Umbilical cord (tissue), 1 donor: ENCODE measurements at regions not wholly inside any gene's neighbourhood (a gene's known extent, or its start where the extent isn't known, plus 50 kb on each side); places are given as distances from the start of the nearest gene placed in this dataset.

Experiments used
- DNase-seq: peaks from one replicate; pipeline ENCODE4 v3.0.0-alpha.2; 2015; ENCODE audit warnings: low spot score

DNA sequence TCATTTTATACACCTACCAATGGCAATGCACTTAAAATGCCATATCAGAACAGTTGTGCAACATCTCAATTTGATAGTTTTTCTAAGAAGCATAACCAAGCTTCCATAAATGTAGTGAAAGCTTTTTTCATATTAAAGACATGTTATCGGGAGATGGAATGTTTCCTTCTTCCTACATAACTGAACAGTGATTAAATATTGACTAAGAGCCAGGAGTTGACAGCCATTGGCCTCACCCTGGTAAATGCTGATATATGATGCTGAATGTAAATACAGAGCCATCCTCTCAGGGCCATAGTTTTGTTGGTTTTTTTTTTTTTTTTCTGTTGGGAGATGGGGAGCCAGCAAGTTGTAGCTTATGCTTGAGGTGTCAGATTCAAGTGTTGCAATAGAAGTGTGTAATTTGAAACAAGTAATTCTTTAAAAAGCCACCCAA, 203.3 kb upstream of the IL12A start:
- DNase-seq = peak; percentile 73

DNA sequence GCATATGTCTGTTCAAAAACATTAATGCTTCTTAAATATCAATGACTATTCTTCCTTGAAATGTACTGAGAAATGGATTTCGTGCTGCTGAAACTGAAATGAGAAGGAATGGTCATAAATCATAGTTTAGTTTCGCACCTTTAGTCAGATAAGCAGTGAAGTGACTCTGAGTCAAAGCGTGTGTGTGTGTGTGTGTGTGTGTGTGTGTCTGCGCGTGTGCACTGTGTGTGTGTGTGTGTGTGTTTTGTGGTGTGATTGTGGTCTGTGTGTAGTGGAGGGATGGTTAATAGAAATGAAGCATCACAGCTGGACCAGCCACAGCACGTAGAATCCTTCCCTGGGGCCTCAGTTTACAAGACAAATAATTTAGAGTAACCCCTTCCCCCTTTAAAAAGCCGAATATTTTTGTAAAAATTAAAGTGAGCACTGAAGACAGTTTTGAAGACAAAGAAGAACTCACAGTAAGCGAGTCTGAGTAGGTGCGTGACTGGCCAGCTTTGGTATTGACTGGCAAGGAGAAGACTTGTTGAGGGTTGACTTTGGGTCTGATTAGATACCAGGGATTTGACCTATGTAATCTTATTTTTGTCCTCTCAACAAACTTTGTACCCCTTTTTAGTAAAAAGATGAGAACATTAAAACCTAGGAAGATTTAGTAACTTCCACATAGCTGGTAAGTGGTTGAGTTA, 202.0 kb upstream of the IL12A start:
- no peak for DNase-seq

DNA sequence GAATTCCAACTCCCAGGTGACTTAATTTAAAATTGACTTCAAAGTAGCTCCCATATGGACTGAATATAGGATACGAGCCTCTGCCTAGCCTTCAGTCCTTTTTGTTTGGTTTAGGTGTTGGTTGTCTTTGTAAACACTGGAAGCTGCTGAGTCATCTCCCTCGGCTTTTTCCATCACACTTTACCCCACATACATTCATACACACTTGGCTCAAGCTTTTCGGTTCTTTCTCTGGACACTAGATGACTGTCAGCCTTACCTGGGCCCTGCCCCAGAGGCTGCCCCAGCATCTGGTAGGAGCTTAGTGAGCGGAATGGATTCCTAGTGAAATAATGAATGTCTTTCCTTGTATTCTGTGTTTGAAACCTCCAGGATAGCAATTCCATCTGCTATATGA, 201.5 kb upstream of the IL12A start:
- DNase-seq = no peak

DNA sequence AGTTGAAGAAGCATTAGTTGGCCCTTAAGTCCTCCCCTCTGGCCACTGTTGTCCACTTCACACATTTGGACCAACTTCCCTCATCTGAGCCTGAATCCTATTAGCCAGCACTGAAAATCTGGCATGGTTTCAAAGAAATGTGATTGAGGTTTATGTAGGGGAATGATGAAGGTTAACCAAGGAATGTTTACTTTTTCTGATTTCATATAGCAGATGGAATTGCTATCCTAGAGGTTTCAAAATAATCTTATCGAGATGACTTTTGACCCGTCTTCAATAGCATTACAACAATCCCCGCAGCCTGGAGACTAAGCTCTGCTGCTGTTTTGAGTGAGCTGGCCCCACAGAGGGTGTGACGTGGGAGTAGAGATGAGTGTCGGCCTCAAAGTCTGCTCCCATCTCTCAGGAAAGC, 200.8 kb upstream of the IL12A start:
- DNase-seq = peak; percentile 69

DNA sequence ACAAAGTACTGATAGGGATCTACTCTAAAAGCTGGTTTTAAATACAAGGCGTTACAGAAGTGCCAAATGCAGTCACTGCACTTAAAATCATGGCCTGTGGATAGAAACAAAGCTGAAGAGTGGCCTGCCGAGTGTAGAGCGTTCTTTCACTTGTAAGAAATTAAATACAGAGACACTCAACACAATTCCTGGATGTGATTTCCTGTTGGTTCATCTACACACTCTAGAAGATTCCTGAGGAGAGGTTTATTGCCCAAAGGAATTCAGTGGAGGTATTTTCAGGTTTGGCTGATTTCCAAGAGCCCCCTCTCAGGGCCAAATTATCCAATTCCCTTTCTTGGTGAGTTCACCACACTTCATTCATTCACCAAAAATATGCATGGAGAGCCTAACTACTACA, 200.3 kb upstream of the IL12A start:
- DNase-seq = no peak

DNA sequence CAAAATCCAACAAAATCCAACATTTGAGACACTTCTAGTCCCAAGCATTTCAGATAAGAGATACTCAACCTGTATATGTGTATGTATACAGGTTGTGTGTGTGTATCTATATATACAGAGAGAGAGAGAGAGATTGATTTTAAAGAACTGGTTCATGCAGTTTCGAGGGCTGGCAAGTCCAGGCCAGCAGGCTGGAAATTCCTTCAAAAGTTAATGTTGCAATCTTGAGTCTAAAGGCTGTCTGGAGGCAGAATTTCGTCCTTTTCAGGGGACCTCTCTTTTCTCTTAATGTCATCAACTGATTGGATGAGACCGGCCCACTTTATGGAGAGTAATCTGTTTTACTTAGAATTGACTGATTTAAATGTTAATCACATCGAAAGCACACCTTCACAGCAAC, 199.6 kb upstream of the IL12A start:
- DNase-seq = peak; percentile 59

DNA sequence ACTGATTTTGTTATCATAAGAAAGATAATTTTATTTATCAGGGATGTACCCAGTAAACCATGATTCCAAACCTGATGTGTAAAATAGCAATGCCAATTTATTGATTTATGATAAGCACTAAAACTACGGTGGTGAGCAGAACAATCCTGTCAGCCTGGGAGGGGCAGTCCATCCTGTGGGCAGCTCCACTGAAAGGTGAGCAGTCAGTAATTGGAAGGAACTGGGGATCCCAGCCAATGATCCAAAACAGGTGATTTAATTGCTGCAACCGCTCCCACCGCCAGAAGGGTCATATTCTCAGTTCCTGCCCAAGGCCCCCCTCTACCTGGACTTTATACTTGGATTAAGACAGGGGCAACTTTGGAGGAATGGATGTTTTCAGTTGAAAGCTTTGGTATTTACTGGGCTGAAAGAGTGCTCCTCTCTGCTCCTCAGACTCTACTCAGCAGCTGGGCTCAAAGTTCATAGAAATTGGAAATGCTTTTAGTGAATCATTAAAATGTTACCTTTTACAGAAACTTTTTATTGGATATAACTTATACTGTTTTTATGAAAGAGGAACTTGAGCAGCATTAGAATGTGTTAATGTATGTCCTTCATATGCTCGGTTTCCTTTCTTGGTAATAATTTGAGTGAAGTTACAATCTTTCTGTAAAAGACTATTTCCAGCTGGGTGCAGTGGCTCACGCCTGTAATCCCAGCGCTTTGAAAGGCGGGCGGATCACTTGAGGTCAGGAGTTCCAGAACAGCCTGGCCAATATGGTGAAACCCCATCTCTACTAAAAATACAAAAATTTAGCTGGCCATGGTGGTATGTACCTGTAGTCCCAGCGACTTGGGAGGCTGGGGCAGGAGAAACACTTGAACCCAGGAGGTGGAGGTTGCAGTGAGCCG, 198.6 kb upstream of the IL12A start:
- DNase-seq = no peak

DNA sequence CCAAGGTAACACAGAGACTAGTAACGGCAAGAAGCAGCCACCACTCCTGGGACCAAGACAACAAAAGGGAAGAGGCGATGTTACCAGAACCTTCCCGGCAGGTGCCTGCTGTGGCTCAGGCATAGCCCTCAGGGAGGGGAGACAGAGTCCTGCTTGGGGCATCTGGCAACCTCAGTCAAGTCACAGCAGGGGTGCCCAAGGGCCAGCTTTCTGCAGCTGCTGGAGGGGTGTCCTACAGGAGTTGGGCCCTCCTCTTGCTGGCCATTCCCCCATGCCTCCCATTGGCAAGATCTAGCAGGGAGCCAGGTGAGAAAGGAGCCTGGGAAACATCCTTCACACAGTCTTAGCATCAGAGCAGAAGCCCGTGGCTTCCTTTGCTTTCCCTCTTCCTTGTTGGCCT, 197.3 kb upstream of the IL12A start:
- DNase-seq = no peak

DNA sequence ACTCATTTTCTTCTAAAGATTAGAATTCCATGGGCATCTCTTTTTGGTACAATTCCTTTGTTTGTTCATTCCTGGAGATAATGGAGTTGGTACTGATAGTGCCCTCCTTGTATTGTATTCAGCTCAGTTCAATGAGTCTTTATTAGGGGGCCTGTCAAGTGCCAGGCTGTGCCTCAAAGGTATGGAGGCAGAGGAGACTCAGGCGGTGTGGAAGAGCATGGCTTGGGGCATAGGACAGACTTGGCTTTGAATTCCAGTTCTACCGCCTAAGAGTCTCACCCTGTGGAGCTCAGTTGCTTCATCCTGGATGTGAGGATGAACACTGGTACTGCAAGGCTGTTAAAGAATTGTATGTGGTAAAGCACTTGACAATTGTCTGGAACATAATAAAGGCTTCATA, 196.6 kb upstream of the IL12A start:
- DNase-seq = no peak

DNA sequence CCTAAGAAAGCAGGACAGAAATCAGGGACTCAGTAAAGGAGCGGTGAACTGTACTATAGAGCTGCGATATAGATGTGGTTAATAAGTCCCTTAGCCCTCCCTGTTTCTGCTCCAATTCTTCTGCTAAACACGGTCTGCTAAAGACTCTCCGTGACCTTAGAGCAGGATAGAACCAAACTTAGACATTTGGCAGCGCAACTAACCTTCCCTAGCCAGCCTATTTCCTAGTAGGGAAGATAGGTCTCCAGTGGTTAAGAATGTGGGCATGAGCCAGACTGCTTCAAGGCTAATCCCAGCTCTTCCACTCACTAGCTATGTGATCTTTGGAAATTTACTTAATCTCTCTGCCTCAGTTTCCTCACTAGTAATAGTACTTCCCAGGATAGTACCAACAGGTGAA, 193.6 kb upstream of the IL12A start:
- DNase-seq = no peak

DNA sequence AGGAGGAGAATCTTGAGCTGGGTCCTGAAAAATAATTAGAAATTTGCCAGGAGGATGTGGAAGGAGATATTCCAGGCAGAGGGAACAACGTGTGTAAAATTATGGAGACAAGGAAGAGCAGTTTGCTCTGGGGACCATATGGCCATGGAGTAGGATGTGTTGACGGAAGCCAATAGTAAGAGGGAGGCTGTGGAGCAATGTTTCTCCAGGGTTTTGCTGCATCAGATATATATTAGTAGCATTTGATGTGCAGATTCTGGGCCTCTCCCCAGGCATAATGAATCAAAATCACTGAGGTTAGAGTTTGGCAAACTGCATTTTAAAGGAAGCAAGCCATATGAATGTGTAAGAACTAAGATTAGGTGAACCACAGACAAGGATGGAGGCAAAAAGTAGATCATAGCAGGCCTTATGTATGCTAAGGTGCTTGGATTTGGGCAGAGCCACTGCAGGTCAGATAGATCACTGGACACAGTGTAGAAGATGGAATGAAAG, 192.9 kb upstream of the IL12A start:
- DNase-seq = no peak

DNA sequence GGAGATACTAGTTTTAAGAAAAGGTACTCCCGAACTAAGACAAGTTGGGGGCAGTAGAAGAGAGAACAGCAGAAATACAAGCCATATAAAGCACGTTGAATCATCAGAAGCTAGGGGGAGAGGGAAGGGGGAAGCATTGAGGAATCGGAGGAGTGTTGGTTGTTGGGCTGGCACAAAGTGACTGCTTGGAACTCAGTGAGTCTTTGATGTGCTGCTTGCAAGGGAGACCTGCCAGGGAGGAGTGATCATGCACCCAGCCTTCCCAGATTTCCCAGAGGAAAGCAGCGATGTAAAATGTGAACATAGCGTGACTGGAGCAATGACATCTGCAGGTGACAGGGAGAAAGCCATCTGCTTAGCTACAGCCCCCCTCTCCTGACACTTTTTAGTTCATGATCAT, 192.4 kb upstream of the IL12A start:
- DNase-seq = no peak

DNA sequence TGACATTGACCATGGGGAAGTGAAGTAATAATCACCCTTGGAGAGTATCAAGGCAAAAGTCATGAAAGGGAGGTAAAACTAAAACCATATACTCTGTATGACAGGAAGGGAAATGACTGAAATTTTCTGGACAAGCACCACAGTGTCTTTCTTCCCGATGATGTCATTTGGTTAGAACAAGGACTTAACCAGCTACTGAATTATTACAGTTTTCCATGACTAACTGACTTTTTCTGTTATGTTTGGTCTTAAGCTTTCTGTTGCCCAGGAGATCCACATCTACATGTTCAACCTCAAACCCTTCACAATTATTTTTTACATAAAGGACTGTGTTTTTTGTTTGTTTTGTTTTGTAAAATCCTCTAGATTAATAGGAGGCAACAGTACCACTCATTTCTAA, 191.9 kb upstream of the IL12A start:
- DNase-seq = peak; percentile 65

DNA sequence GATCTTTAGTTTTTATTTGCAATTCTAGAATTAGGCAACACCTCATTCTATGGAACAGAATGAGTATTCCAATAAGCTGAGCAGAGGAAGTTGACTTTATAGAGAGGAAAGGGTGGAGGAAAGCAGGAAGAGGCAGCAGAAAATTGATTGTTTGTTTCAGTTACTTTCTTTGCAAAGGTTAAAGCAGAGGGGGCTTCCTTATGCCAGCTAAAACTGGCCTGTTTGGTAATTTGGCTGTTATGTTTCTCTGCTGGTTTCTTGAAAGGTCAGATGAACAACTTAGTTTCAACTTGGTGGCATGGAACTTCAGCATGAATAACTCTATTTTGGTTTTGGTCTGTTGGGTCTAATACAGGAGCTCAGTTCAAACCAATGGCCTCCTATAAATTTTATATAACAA, 190.9 kb upstream of the IL12A start:
- no peak for DNase-seq

DNA sequence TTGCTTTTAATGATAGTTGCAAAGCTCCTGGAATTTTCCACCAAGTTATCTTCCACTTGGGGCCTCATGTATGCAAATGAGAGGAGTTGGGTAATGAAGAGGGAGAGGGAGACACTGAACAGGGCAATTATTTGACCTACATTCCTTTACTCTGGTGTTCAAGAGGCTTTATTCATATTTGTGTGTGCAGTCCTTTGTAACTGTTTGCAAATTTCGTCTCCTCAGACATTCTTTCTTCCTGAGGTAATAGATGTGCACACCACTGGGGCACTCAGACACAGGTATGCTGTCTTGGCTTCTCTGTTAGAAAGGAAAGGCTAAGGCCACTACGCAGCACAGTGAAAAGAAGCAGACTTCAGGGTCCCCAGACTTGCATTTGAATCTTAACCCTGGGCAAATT, 189.7 kb upstream of the IL12A start:
- DNase-seq = peak; percentile 59

DNA sequence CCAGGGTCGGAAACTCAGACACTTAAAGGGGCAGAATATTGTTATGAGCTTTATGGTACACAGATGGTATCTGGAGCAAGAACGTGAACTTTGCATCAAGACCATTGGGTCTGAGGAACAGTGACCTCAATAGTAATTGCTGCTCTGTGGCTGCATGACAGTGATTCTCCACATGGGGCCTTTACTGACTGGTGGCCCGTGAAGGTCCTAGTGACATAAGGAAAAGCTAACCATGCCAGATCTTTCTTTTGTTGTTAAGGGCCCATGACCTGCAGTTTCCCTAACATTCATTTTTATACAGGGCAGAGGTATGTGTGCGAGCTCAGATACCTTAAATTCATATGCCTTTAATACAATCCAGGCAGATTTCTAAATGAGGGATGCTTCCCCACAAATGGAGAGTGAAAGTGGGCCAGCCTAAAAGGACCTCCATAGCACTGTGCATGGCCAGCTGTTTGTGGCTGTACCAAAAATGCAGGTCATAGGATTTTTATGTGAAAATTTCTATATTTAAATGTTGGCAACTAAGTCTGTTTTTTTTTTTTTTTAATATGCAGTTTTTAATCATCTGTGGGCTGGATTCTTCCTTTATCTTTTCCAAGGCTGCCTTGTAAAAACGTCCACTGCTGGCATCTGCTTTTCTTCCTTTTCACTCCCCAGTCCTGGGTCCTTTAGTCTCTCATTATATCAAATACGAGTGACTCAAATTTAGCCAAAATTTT, 188.0 kb upstream of the IL12A start:
- peak; percentile 80 for DNase-seq

DNA sequence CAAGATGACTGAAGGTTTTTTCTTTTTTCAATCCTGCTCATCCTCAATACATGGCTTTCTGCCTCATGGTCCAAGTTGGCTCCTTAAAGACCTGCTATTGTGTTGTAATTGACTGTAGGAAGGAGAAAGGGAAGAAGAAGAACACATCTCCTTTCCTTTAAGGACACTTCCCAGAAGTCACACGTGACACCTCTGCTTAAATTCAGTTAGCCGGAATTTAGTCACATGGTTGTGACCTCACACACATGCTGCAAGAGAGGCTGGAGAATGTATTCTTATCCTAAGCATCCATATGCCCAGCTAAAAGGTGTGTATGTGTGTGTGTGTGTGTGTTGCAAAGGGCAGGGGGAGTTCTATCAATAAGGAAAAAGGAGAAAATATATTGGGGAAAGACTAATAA, 185.8 kb upstream of the IL12A start:
- DNase-seq = no peak

DNA sequence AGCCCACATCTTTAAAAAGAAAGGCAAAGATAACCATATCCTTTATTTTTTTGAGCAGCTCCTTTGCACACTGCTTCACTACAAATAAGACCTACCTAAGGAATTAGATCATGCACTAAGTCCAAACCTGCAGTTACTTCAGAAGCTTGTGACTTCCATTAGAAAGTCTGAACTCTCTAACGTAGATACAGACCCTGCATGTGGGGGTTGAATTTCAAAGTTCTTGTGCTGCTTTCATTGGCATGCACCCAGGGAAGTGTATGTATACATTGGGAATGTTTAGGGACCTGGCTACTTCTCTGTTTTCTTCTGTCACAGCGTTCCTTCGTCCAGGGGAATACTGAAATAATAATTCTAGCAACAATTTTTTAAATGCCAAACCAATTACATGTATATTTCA, 185.2 kb upstream of the IL12A start:
- DNase-seq = no peak

DNA sequence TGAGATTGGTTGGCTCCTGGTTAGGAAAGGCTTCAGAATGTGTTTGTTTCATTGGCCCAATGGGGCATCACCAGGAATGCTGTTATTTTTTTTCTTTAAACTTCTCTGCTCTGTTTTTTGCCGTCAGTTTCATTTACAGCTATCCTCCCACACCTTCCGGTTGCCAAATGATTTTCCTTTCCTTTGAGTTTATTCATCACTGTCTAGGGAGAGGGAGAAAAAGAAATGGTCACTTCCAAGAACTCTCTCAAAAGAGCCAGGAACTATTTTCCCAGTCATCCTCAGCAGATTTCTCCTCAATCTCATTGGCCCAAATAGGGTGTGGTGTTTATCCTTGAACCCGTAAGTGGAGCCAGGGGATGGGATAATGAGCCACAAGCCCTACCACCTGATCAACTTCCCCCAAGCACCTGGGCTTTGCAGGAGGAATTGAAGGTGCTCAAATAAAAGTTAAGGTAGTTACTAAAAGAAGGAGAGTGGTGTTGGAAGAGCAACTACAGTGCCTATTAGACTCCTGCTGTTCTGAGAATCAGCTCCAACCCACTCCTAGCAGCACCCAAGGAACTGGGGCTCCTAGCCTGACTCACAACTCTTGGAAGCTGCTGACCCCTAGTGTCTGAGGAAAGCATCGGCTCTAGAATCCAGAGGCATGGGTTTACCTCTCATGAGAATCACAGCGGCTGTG, 183.8 kb upstream of the IL12A start:
- peak; percentile 91 for DNase-seq

DNA sequence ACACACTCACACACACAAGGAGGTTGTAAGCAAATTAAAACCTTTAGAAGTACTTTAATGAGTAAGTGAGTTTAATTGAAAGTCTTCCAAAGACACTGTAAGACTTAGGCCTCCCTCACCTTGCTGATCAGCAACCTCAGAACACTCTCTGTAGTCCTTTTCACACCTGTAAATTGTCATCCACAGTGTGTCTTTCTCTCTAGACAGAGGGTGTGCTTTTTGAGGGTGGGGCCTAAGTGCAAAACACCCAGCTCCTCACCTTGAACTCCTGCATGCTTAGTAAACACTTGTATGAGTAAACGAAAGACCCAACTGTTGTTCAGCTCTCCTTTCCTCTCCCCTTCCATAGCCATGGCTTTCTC, 183.2 kb upstream of the IL12A start:
- DNase-seq = no peak

DNA sequence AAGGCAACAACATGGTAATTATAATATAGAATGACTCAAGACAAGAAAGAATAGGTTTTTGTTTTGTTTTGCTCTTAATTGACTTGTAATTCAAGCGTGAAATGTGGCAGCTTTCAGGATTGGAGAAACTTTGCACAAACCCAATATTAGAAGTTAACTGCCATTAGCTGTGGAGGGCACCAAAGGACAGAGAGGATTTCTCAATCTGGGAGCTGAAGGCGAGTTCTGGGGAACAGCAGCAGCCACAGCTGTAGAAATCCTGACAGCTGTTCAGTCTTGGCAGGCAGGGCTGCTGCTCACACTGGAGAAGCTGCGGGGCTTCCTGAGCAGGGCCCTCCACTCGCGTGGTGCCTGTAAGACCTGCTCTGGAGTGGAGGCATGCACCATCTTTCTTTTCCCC, 182.2 kb upstream of the IL12A start:
- DNase-seq = no peak
